UCSD-AML1 (cell line): ENCODE measurements at regions not wholly inside any gene's neighbourhood (a gene's known extent, or its start where the extent isn't known, plus 50 kb on each side); places are given as distances from the start of the nearest gene placed in this dataset.
"Not testable (repeated sequence)": the region's sequence is repeated elsewhere in the genome, so short reads cannot be mapped to it uniquely, and the experiment has no call there.

Experiments used
- DNase-seq: peaks from one replicate; lab custom pipeline; 2025; ENCODE audit not compliant: unreplicated experiment; lab: John Stamatoyannopoulos, UW

- no peak for DNase-seq
Measured at GRCh38 chr5:155489949-155490348, 476.4 kb downstream of the KIF4B start.

GRCh38 chr5:155492191-155492590 is 478.6 kb downstream of the KIF4B start:
- no peak for DNase-seq

- no peak for DNase-seq
Measured at GRCh38 chr5:155504606-155505005, 491.1 kb downstream of the KIF4B start.

- no peak for DNase-seq
Measured at GRCh38 chr5:155507363-155507762, 493.8 kb downstream of the KIF4B start.

GRCh38 chr5:155508673-155509072 is 495.1 kb downstream of the KIF4B start:
- DNase-seq = no peak

GRCh38 chr5:155512329-155512728 is 498.8 kb downstream of the KIF4B start:
- DNase-seq = no peak

- DNase-seq = no peak
Measured at GRCh38 chr5:155514105-155514563, 500.6 kb downstream of the KIF4B start.

GRCh38 chr5:155522540-155522939 is 509.0 kb downstream of the KIF4B start:
- no peak for DNase-seq

- DNase-seq = no peak
Measured at GRCh38 chr5:155529362-155529761, 515.8 kb downstream of the KIF4B start.

GRCh38 chr5:155530046-155530445 is 516.5 kb downstream of the KIF4B start:
- no peak for DNase-seq

GRCh38 chr5:155532621-155533311 is 519.2 kb downstream of the KIF4B start:
- no peak for DNase-seq

- DNase-seq = no peak
Measured at GRCh38 chr5:155540000-155540595, 526.5 kb downstream of the KIF4B start.

GRCh38 chr5:155546075-155546474 is 532.5 kb downstream of the KIF4B start:
- no peak for DNase-seq

GRCh38 chr5:155554500-155554899 is 540.9 kb downstream of the KIF4B start:
- no peak for DNase-seq

- DNase-seq = no peak
Measured at GRCh38 chr5:155556222-155556621, 542.7 kb downstream of the KIF4B start.

GRCh38 chr5:155556700-155557099 is 543.1 kb downstream of the KIF4B start:
- no peak for DNase-seq

- DNase-seq = no peak
Measured at GRCh38 chr5:155562158-155562557, 548.6 kb downstream of the KIF4B start.

GRCh38 chr5:155564541-155564940 is 551.0 kb downstream of the KIF4B start:
- no peak for DNase-seq

GRCh38 chr5:155575861-155576260 is 562.3 kb downstream of the KIF4B start:
- no peak for DNase-seq

GRCh38 chr5:155586808-155587207 is 573.3 kb downstream of the KIF4B start:
- DNase-seq = not testable (repeated sequence)

GRCh38 chr5:155587458-155587857 is 573.9 kb downstream of the KIF4B start:
- no peak for DNase-seq

- no peak for DNase-seq
Measured at GRCh38 chr5:155591273-155591672, 577.7 kb downstream of the KIF4B start.

GRCh38 chr5:155594270-155594669 is 580.7 kb downstream of the KIF4B start:
- DNase-seq = no peak
